WERI-Rb-1 (cell line): ENCODE measurements at regions not wholly inside any gene's neighbourhood (a gene's known extent, or its start where the extent isn't known, plus 50 kb on each side); places are given as distances from the start of the nearest gene placed in this dataset.

Source experiments
- DNase-seq: peaks from one replicate; pipeline ENCODE4 v3.0.0-alpha.2; 2020
- H3K27ac ChIP-seq: fragments of 250-450 bp; sonication (Bioruptor Pico); 2 replicates; pipeline ENCODE4 v1.5.1; 2020; ENCODE audit warnings: mild to moderate bottlenecking, moderate library complexity
- H3K27me3 ChIP-seq: fragments of 250-450 bp; sonication (Bioruptor Pico); 2 replicates; pipeline ENCODE4 v1.5.1; 2021; ENCODE audit warnings: mild to moderate bottlenecking, low read depth, moderate library complexity; ENCODE audit not compliant: insufficient read depth, severe bottlenecking
- H3K36me3 ChIP-seq: fragments of 250-450 bp; sonication (Bioruptor Pico); 2 replicates; pipeline ENCODE4 v1.5.1; 2020; ENCODE audit warnings: mild to moderate bottlenecking, moderate library complexity
- H3K4me3 ChIP-seq: 2 replicates; pipeline ENCODE4 v1.5.1; 2011; ENCODE audit warnings: low read depth, mild to moderate bottlenecking, control low read depth, low read length
- H3K9me3 ChIP-seq: fragments of 250-450 bp; sonication (Bioruptor Pico); 2 replicates; pipeline ENCODE4 v1.5.1; 2021; ENCODE audit warnings: mild to moderate bottlenecking, moderate library complexity; ENCODE audit not compliant: severe bottlenecking
- CTCF ChIP-seq: IDR thresholded peaks from 2 replicates; pipeline ENCODE4 v1.5.1; 2011; ENCODE audit warnings: low read depth, mild to moderate bottlenecking, control low read depth, inconsistent platforms, low read length

- Histone ChIP-seq H3K36me3 (no peaks in the 10 kb centered on the region), H3K9me3 (no peaks in the 10 kb centered on the region), H3K4me3 (no peak overlapping the region), H3K27me3 (no peaks in the 10 kb centered on the region), H3K27ac (no peak overlapping the region)
- TF ChIP-seq CTCF: no peak
- no peak for DNase-seq
These were observed 967.6 kb upstream of the GJE1 start for GRCh38 chr6:141165002-141165665.

- Histone ChIP-seq H3K4me3 (no peak overlapping the region), H3K27me3 (no peaks in the 10 kb centered on the region), H3K9me3 (no peaks in the 10 kb centered on the region), H3K36me3 (no peaks in the 10 kb centered on the region), H3K27ac (no peak overlapping the region)
- TF ChIP-seq CTCF: no peak
- no peak for DNase-seq
These were observed 968.5 kb upstream of the GJE1 start for GRCh38 chr6:141164042-141164743.

DNA sequence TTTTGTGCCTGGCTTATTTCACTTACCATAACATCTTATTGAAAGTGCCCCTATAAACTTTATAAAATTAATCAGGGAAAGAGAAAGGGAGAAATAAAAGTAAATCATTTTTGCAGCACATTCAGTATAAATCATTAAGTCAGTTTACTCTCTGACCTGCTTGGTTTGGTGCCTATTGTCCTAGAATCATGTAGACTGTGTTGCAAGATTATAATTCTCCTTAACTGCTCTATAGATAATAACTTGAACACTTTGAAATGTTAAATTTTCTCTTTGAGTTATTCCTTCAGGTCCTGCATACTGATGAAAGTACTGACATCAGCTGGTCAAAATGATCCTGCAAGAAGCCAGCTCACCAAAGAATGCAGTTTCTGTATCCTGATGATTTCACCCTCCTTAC, 969.6 kb upstream of the GJE1 start:
- no peak for DNase-seq
- no peak overlapping the region for H3K27ac ChIP-seq
- no peak for TF ChIP-seq CTCF

DNA sequence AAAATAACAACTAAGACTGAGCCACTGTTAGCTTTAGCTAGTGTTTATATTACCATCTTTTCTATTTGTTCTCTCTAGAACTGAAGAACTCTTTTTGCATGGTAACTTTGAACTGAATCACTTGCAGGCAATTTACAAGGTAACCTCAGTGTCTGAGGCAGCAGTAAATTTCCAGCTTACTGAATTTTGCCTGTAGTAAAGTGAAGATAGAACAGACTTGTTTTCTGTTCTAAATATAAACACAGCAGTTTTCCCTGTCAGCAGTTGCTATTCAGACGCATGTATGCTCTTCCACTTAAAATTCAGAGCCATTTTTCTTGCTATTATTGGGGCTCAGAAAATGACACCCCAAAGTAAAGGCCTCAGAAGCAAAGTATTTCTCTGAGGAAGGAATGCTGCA, 974.0 kb upstream of the GJE1 start:
- DNase-seq: no peak
- no peak overlapping the region for H3K4me3 ChIP-seq
- no peaks in the 10 kb centered on the region for H3K27me3 ChIP-seq
- H3K27ac ChIP-seq: no peak overlapping the region
- no peak for TF ChIP-seq CTCF
- H3K36me3 ChIP-seq: no peaks in the 10 kb centered on the region
- H3K9me3 ChIP-seq: no peaks in the 10 kb centered on the region

More for the DNA sequence above, 969.6 kb upstream of the GJE1 start:
- no peaks in the 10 kb centered on the region for H3K27me3 ChIP-seq
- no peak overlapping the region for H3K4me3 ChIP-seq
- no peaks in the 10 kb centered on the region for H3K36me3 ChIP-seq
- no peaks in the 10 kb centered on the region for H3K9me3 ChIP-seq

GRCh38 chr6:141153563-141153962, 979.2 kb upstream of the GJE1 start:
- H3K36me3 ChIP-seq: no peaks in the 10 kb centered on the region
- no peak for TF ChIP-seq CTCF
- no peaks in the 10 kb centered on the region for H3K9me3 ChIP-seq
- H3K4me3 ChIP-seq: no peak overlapping the region
- DNase-seq: no peak
- H3K27me3 ChIP-seq: no peaks in the 10 kb centered on the region
- no peak overlapping the region for H3K27ac ChIP-seq
